ENCODE measurements at regions not wholly inside any gene's neighbourhood (a gene's known extent, or its start where the extent isn't known, plus 50 kb on each side); places are given as distances from the start of the nearest gene placed in this dataset.

DNA sequence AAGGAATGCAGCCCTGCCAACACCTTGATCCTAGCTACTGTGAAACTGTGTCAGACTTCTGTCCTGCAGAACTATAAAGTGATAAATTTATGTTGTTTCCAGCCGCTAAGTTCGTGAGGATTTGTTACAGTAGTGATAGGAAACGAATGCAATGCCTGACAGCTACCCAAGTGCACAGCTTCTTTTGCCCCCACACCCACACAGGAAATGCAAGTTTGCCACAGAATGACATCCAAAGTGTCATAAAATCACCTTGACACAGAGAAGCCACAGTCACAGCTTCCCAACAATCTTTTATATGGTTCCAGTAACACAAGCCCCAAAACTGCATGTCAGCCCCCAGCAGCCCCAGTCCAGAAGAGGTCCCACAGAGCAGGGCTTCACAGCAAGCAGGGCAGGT, 216.9 kb upstream of the S100G start:
- TF ChIP-seq, protein P1, sequence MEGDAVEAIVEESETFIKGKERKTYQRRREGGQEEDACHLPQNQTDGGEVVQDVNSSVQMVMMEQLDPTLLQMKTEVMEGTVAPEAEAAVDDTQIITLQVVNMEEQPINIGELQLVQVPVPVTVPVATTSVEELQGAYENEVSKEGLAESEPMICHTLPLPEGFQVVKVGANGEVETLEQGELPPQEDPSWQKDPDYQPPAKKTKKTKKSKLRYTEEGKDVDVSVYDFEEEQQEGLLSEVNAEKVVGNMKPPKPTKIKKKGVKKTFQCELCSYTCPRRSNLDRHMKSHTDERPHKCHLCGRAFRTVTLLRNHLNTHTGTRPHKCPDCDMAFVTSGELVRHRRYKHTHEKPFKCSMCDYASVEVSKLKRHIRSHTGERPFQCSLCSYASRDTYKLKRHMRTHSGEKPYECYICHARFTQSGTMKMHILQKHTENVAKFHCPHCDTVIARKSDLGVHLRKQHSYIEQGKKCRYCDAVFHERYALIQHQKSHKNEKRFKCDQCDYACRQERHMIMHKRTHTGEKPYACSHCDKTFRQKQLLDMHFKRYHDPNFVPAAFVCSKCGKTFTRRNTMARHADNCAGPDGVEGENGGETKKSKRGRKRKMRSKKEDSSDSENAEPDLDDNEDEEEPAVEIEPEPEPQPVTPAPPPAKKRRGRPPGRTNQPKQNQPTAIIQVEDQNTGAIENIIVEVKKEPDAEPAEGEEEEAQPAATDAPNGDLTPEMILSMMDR (IDR thresholded peaks at IDR 0.05) = no peak
- no peak for TF ChIP-seq EP300 (IDR thresholded peaks at IDR 0.05)
- no peak for TF ChIP-seq POLR2AphosphoS5 (IDR thresholded peaks at IDR 0.05)
